ENCODE measurements at regions not wholly inside any gene's neighbourhood (a gene's known extent, or its start where the extent isn't known, plus 50 kb on each side); places are given as distances from the start of the nearest gene placed in this dataset.

GRCh38 chr22:48738204-48738980, 1089.3 kb downstream of the BRD1 start:
- TF ChIP-seq POLR2AphosphoS5 (IDR thresholded peaks at IDR 0.05) = no peak
- no peak for TF ChIP-seq CTCF (IDR thresholded peaks at IDR 0.05)
- no peak for TF ChIP-seq POLR2A (IDR thresholded peaks at IDR 0.05)
- TF ChIP-seq EP300 (IDR thresholded peaks at IDR 0.05) = no peak
